HepG2 (cell line): ENCODE measurements at regions not wholly inside any gene's neighbourhood (a gene's known extent, or its start where the extent isn't known, plus 50 kb on each side); places are given as distances from the start of the nearest gene placed in this dataset.

Experiments
- AHR ChIP-seq: IDR thresholded peaks from 2 replicates; pipeline ENCODE4 v1.6.1; 2018; ENCODE audit warnings: missing genetic modification reagents, missing compliant biosample characterization
- ELF3 ChIP-seq: IDR thresholded peaks from 2 replicates; pipeline ENCODE4 v1.6.1; 2016; ENCODE audit warnings: missing genetic modification reagents, missing compliant biosample characterization
- GATAD2A ChIP-seq: IDR thresholded peaks from 2 replicates; pipeline ENCODE4 v1.6.1; 2016
- HDAC2 ChIP-seq: sonication (generic); formaldehyde crosslinking; IDR thresholded peaks from 2 replicates; pipeline ENCODE4 v1.4.0; 2020; ENCODE audit warnings: missing genetic modification reagents
- JUNB ChIP-seq: sonication (generic); formaldehyde crosslinking; IDR thresholded peaks from 2 replicates; pipeline ENCODE4 v1.8.0; 2022; ENCODE audit warnings: missing genetic modification reagents, mild to moderate bottlenecking, borderline replicate concordance
- KAT8 ChIP-seq: IDR thresholded peaks from 2 replicates; pipeline ENCODE4 v1.6.1; 2016; ENCODE audit warnings: missing genetic modification reagents, missing compliant biosample characterization
- LCORL ChIP-seq, 2 experiments: fragments of 450-650 bp in 1 of 2; sonication (generic) in 1 of 2; formaldehyde crosslinking in 1 of 2; IDR thresholded peaks; 2 replicates each; pipeline versions ENCODE4 v1.5.0 to v1.6.1; 2017 to 2020; ENCODE audit warnings: antibody characterized with exemption in 1 of 2, missing genetic modification reagents in 1 of 2
- MIER3 ChIP-seq: IDR thresholded peaks from 2 replicates; pipeline ENCODE4 v1.6.1; 2016; ENCODE audit warnings: missing compliant biosample characterization, borderline replicate concordance
- NFYB ChIP-seq: sonication (generic); formaldehyde crosslinking; IDR thresholded peaks from 2 replicates; pipeline ENCODE4 v1.4.0; 2020; ENCODE audit warnings: missing genetic modification reagents
- PRPF4 ChIP-seq: fragments of 200-400 bp; formaldehyde crosslinking; IDR thresholded peaks from 2 replicates; pipeline ENCODE4 v1.6.1; 2016; ENCODE audit warnings: low read length, low read depth; ENCODE audit not compliant: poor library complexity, severe bottlenecking
- ZKSCAN8 ChIP-seq: IDR thresholded peaks from 2 replicates; pipeline ENCODE4 v1.6.1; 2016; ENCODE audit warnings: borderline replicate concordance, missing genetic modification reagents, missing compliant biosample characterization
- ZNF160 ChIP-seq: sonication (generic); formaldehyde crosslinking; IDR thresholded peaks from 2 replicates; pipeline ENCODE4 v1.8.0; 2022; ENCODE audit warnings: mild to moderate bottlenecking, inconsistent platforms, missing genetic modification reagents
- ZNF260 ChIP-seq: sonication (generic); formaldehyde crosslinking; IDR thresholded peaks from 2 replicates; pipeline ENCODE4 v1.4.0; 2020; ENCODE audit warnings: missing genetic modification reagents, low read depth, mild to moderate bottlenecking, borderline replicate concordance
- ZNF34 ChIP-seq: sonication (generic); formaldehyde crosslinking; IDR thresholded peaks from 2 replicates; pipeline ENCODE4 v1.4.0; 2020; ENCODE audit warnings: mild to moderate bottlenecking, missing genetic modification reagents, borderline replicate concordance
- TF ChIP-seq, protein P1 (sequence below): IDR thresholded peaks from 2 replicates; pipeline ENCODE4 v1.6.1; 2016; ENCODE audit warnings: missing compliant biosample characterization, missing genetic modification reagents, borderline replicate concordance
- TF ChIP-seq, protein P2 (sequence below): fragments of 450-650 bp; IDR thresholded peaks from 2 replicates; pipeline ENCODE4 v1.6.1; 2017; ENCODE audit warnings: mild to moderate bottlenecking
- TF ChIP-seq, protein P3 (sequence below): sonication (generic); formaldehyde crosslinking; IDR thresholded peaks from 2 replicates; pipeline ENCODE4 v1.5.0; 2020; ENCODE audit warnings: mild to moderate bottlenecking, missing genetic modification reagents, borderline replicate concordance

DNA sequence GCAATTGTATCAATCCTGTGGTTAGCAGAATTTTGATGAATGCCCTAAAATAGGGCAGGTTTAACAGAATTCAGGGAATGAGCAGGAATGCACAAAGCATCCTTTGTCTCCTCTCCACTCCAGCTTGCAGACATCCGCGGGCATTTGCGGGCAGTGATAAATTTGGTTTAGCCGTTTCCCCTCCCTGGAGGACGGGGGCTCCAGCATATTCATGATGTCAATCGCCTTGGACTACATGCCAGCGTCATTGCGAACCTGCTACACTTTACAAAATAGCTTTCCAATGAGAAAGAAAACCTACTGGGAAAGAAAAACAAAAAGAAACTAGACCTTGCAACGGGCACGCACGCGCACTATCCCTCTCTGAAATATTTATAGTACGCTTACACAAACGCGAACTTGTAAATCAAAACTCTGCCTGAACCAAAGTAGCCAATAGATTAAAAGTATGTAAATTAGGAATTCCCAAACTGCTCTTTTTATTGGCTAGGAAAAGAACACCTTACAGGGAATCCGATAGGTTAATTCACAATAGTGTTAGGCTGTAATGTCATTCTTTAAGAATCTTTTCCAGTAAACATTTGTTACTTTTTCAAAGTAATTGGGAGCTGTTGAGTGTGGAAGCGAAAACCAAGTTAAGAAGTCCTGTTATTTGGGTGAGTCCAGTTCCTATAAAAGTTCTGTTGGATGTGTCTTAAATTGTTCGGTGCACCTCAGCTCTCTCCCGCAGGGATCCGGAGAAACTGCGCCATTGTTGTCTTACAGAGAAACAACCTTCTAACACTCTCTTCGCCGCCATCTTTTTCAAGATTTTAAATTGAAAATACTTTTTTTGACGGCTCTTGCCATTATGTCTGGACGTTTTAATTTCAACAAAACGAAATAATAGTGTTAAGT, 136.7 kb downstream of the HFE start (continued):
- TF ChIP-seq LCORL (IDR thresholded peaks at IDR 0.05) (no peak), LCORL (CRISPR knock-in tag; IDR thresholded peaks at IDR 0.05) (peak; percentile 80), NFYB (CRISPR knock-in tag) (peak; percentile 57; the same call in 1 of the 2 replicates), HDAC2 (CRISPR knock-in tag) (no peak), MIER3 (CRISPR knock-in tag) (no peak; the same call in 1 of the 2 replicates), ZNF260 (CRISPR knock-in tag) (no peak), ELF3 (CRISPR knock-in tag) (no peak; the same call in 1 of the 2 replicates), PRPF4 (no peak), AHR (CRISPR knock-in tag) (no peak), ZKSCAN8 (CRISPR knock-in tag) (peak; percentile 25; the same call in 1 of the 2 replicates), JUNB (no peak), KAT8 (CRISPR knock-in tag) (peak; percentile 49), ZNF160 (no peak), ZNF34 (CRISPR knock-in tag) (no peak), GATAD2A (no peak)
- TF ChIP-seq, protein P1, sequence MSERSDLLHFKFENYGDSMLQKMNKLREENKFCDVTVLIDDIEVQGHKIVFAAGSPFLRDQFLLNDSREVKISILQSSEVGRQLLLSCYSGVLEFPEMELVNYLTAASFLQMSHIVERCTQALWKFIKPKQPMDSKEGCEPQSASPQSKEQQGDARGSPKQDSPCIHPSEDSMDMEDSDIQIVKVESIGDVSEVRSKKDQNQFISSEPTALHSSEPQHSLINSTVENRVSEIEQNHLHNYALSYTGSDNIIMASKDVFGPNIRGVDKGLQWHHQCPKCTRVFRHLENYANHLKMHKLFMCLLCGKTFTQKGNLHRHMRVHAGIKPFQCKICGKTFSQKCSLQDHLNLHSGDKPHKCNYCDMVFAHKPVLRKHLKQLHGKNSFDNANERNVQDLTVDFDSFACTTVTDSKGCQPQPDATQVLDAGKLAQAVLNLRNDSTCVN (CRISPR knock-in tag) = no peak
- TF ChIP-seq, protein P2, sequence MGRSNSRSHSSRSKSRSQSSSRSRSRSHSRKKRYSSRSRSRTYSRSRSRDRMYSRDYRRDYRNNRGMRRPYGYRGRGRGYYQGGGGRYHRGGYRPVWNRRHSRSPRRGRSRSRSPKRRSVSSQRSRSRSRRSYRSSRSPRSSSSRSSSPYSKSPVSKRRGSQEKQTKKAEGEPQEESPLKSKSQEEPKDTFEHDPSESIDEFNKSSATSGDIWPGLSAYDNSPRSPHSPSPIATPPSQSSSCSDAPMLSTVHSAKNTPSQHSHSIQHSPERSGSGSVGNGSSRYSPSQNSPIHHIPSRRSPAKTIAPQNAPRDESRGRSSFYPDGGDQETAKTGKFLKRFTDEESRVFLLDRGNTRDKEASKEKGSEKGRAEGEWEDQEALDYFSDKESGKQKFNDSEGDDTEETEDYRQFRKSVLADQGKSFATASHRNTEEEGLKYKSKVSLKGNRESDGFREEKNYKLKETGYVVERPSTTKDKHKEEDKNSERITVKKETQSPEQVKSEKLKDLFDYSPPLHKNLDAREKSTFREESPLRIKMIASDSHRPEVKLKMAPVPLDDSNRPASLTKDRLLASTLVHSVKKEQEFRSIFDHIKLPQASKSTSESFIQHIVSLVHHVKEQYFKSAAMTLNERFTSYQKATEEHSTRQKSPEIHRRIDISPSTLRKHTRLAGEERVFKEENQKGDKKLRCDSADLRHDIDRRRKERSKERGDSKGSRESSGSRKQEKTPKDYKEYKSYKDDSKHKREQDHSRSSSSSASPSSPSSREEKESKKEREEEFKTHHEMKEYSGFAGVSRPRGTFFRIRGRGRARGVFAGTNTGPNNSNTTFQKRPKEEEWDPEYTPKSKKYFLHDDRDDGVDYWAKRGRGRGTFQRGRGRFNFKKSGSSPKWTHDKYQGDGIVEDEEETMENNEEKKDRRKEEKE = no peak
- TF ChIP-seq, protein P3, sequence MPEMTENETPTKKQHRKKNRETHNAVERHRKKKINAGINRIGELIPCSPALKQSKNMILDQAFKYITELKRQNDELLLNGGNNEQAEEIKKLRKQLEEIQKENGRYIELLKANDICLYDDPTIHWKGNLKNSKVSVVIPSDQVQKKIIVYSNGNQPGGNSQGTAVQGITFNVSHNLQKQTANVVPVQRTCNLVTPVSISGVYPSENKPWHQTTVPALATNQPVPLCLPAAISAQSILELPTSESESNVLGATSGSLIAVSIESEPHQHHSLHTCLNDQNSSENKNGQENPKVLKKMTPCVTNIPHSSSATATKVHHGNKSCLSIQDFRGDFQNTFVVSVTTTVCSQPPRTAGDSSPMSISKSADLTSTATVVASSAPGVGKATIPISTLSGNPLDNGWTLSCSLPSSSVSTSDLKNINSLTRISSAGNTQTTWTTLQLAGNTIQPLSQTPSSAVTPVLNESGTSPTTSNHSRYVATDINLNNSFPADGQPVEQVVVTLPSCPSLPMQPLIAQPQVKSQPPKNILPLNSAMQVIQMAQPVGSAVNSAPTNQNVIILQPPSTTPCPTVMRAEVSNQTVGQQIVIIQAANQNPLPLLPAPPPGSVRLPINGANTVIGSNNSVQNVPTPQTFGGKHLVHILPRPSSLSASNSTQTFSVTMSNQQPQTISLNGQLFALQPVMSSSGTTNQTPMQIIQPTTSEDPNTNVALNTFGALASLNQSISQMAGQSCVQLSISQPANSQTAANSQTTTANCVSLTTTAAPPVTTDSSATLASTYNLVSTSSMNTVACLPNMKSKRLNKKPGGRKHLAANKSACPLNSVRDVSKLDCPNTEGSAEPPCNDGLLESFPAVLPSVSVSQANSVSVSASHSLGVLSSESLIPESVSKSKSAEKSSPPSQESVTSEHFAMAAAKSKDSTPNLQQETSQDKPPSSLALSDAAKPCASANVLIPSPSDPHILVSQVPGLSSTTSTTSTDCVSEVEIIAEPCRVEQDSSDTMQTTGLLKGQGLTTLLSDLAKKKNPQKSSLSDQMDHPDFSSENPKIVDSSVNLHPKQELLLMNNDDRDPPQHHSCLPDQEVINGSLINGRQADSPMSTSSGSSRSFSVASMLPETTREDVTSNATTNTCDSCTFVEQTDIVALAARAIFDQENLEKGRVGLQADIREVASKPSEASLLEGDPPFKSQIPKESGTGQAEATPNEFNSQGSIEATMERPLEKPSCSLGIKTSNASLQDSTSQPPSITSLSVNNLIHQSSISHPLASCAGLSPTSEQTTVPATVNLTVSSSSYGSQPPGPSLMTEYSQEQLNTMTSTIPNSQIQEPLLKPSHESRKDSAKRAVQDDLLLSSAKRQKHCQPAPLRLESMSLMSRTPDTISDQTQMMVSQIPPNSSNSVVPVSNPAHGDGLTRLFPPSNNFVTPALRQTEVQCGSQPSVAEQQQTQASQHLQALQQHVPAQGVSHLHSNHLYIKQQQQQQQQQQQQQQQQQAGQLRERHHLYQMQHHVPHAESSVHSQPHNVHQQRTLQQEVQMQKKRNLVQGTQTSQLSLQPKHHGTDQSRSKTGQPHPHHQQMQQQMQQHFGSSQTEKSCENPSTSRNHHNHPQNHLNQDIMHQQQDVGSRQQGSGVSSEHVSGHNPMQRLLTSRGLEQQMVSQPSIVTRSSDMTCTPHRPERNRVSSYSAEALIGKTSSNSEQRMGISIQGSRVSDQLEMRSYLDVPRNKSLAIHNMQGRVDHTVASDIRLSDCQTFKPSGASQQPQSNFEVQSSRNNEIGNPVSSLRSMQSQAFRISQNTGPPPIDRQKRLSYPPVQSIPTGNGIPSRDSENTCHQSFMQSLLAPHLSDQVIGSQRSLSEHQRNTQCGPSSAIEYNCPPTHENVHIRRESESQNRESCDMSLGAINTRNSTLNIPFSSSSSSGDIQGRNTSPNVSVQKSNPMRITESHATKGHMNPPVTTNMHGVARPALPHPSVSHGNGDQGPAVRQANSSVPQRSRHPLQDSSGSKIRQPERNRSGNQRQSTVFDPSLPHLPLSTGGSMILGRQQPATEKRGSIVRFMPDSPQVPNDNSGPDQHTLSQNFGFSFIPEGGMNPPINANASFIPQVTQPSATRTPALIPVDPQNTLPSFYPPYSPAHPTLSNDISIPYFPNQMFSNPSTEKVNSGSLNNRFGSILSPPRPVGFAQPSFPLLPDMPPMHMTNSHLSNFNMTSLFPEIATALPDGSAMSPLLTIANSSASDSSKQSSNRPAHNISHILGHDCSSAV = no peak
